Neural cell (in vitro differentiated cells): ENCODE measurements at regions not wholly inside any gene's neighbourhood (a gene's known extent, or its start where the extent isn't known, plus 50 kb on each side); places are given as distances from the start of the nearest gene placed in this dataset.

Experiments used
- EP300 ChIP-seq: fragments of 450-650 bp; conservative IDR thresholded peaks from 2 replicates; pipeline ENCODE4 v1.6.1; 2014; ENCODE audit warnings: antibody characterized with exemption, mild to moderate bottlenecking, moderate library complexity; ENCODE audit not compliant: poor library complexity, severe bottlenecking
- EZH2 ChIP-seq: fragments of 200-600, 300-800 bp; shearing (Covaris generic), sonication (generic); IDR thresholded peaks from 2 replicates; pipeline ENCODE4 v1.6.1; 2014; ENCODE audit warnings: antibody characterized with exemption, low read length, borderline replicate concordance, mild to moderate bottlenecking; ENCODE audit not compliant: insufficient read depth, poor library complexity, severe bottlenecking
- MXI1 ChIP-seq: fragments of 450-650 bp; conservative IDR thresholded peaks from 2 replicates; pipeline ENCODE4 v1.6.1; 2014; ENCODE audit warnings: antibody characterized with exemption, mild to moderate bottlenecking; ENCODE audit not compliant: poor library complexity, severe bottlenecking
- POLR2AphosphoS5 ChIP-seq: IDR thresholded peaks from 2 replicates; pipeline ENCODE4 v1.6.1; 2012
- RAD21 ChIP-seq: fragments of 450-650 bp; conservative IDR thresholded peaks from 2 replicates; pipeline ENCODE4 v1.6.1; 2014; ENCODE audit warnings: antibody characterized with exemption, mild to moderate bottlenecking, moderate library complexity
- REST ChIP-seq: IDR thresholded peaks from 2 replicates; pipeline ENCODE4 v1.6.1; 2012; ENCODE audit warnings: borderline replicate concordance
- SMC3 ChIP-seq: fragments of 450-650 bp; conservative IDR thresholded peaks from 2 replicates; pipeline ENCODE4 v1.6.1; 2014; ENCODE audit warnings: antibody characterized with exemption, mild to moderate bottlenecking, moderate library complexity; ENCODE audit not compliant: poor library complexity
- TAF1 ChIP-seq: IDR thresholded peaks from 2 replicates; pipeline ENCODE4 v1.6.1; 2012; ENCODE audit warnings: low read depth
- TF ChIP-seq, protein P1 (sequence below): fragments of 450-650 bp; IDR thresholded peaks from 2 replicates; pipeline ENCODE4 v1.5.1; 2014; ENCODE audit warnings: antibody characterized with exemption, mild to moderate bottlenecking, moderate library complexity; ENCODE audit not compliant: poor library complexity, severe bottlenecking

GRCh38 chr3:188031121-188031520 lies 122.8 kb upstream of the LPP start:
- TF ChIP-seq EZH2 = no peak
- TF ChIP-seq EP300 = no peak
- TF ChIP-seq, protein P1, sequence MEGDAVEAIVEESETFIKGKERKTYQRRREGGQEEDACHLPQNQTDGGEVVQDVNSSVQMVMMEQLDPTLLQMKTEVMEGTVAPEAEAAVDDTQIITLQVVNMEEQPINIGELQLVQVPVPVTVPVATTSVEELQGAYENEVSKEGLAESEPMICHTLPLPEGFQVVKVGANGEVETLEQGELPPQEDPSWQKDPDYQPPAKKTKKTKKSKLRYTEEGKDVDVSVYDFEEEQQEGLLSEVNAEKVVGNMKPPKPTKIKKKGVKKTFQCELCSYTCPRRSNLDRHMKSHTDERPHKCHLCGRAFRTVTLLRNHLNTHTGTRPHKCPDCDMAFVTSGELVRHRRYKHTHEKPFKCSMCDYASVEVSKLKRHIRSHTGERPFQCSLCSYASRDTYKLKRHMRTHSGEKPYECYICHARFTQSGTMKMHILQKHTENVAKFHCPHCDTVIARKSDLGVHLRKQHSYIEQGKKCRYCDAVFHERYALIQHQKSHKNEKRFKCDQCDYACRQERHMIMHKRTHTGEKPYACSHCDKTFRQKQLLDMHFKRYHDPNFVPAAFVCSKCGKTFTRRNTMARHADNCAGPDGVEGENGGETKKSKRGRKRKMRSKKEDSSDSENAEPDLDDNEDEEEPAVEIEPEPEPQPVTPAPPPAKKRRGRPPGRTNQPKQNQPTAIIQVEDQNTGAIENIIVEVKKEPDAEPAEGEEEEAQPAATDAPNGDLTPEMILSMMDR = no peak
- TF ChIP-seq TAF1 = no peak
- no peak for TF ChIP-seq RAD21
- no peak for TF ChIP-seq POLR2AphosphoS5
- no peak for TF ChIP-seq REST
- no peak for TF ChIP-seq SMC3
- TF ChIP-seq MXI1 = no peak
